Smooth muscle cell (in vitro differentiated cells): ENCODE measurements at regions not wholly inside any gene's neighbourhood (a gene's known extent, or its start where the extent isn't known, plus 50 kb on each side); places are given as distances from the start of the nearest gene placed in this dataset.

Source experiments
- DNase-seq: peaks from one replicate; lab custom pipeline; 2025; ENCODE audit not compliant: unreplicated experiment; lab: John Stamatoyannopoulos, UW
- H2AFZ ChIP-seq: fragments of 200-600 bp; sonication (generic); 2 replicates; pipeline ENCODE4 v1.6.0; 2016; ENCODE audit warnings: antibody characterized with exemption, low read depth, mild to moderate bottlenecking
- H3F3A ChIP-seq: fragments of 200-600 bp; sonication (generic); 2 replicates; pipeline ENCODE4 v1.6.0; 2017; ENCODE audit warnings: antibody characterized with exemption, low read depth
- H3K27ac ChIP-seq: fragments of 200-600 bp; sonication (generic); 2 replicates; pipeline ENCODE4 v1.5.1; 2016; ENCODE audit warnings: low read depth, mild to moderate bottlenecking
- H3K27me3 ChIP-seq: fragments of 200-600 bp; sonication (generic); 2 replicates; pipeline ENCODE4 v1.6.1; 2016; ENCODE audit warnings: low read depth, mild to moderate bottlenecking
- H3K36me3 ChIP-seq: fragments of 200-600 bp; sonication (generic); 2 replicates; pipeline ENCODE4 v1.5.1; 2016; ENCODE audit warnings: low read depth
- H3K4me1 ChIP-seq: fragments of 200-600 bp; sonication (generic); 2 replicates; pipeline ENCODE4 v1.5.1; 2016; ENCODE audit warnings: low read depth
- H3K4me2 ChIP-seq: fragments of 200-600 bp; sonication (generic); 2 replicates; pipeline ENCODE4 v1.6.0; 2016; ENCODE audit warnings: mild to moderate bottlenecking
- H3K4me3 ChIP-seq: fragments of 200-600 bp; sonication (generic); 2 replicates; pipeline ENCODE4 v1.5.1; 2016; ENCODE audit warnings: mild to moderate bottlenecking
- H3K79me2 ChIP-seq: fragments of 200-600 bp; sonication (generic); 2 replicates; pipeline ENCODE4 v1.6.0; 2016; ENCODE audit warnings: low read depth, mild to moderate bottlenecking
- H3K9ac ChIP-seq: fragments of 200-600 bp; sonication (generic); 2 replicates; pipeline ENCODE4 v1.6.0; 2016; ENCODE audit warnings: low read depth
- H3K9me3 ChIP-seq: fragments of 200-600 bp; sonication (generic); replicated peaks from 2 replicates; pipeline ENCODE4 v1.5.1; 2016; ENCODE audit warnings: low read depth
- H4K20me1 ChIP-seq: fragments of 200-600 bp; sonication (generic); 2 replicates; pipeline ENCODE4 v1.6.0; 2016; ENCODE audit warnings: low read depth
- WGBS: methylation state at CpG from one replicate; pipeline ENCODE4 v1.1.7; 2016; ENCODE audit warnings: low lambda C conversion rate; 5-methylcytosine and 5-hydroxymethylcytosine counted together
- TF ChIP-seq, protein P1 (sequence below): fragments of 200-600 bp; sonication (generic); IDR thresholded peaks from 2 replicates; pipeline ENCODE4 v1.5.1; 2017; ENCODE audit warnings: borderline replicate concordance, mild to moderate bottlenecking, antibody characterized with exemption; ENCODE audit not compliant: insufficient read depth, poor library complexity, severe bottlenecking

GRCh38 chr18:51523671-51524070, 326.2 kb upstream of the MEX3C start:
- H3K4me1 ChIP-seq, result no peaks in the 10 kb centered on the region
- no peaks in the 10 kb centered on the region for H3K27me3 ChIP-seq
- H3K9me3 ChIP-seq, result no peaks in the 10 kb centered on the region
- H2AFZ ChIP-seq, result no peak overlapping the region
- H3K36me3 ChIP-seq, result no peaks in the 10 kb centered on the region
- no peaks in the 10 kb centered on the region for H4K20me1 ChIP-seq
- H3K9ac ChIP-seq, result no peak overlapping the region
- no peak overlapping the region for H3K4me2 ChIP-seq
- H3F3A ChIP-seq, result no peaks in the 10 kb centered on the region
- DNase-seq, result no peak
- WGBS, result 71% methylated on average over 3 of the region's 3 CpGs
- H3K79me2 ChIP-seq, result no peaks in the 10 kb centered on the region
- H3K4me3 ChIP-seq, result no peak overlapping the region
- TF ChIP-seq, protein P1, sequence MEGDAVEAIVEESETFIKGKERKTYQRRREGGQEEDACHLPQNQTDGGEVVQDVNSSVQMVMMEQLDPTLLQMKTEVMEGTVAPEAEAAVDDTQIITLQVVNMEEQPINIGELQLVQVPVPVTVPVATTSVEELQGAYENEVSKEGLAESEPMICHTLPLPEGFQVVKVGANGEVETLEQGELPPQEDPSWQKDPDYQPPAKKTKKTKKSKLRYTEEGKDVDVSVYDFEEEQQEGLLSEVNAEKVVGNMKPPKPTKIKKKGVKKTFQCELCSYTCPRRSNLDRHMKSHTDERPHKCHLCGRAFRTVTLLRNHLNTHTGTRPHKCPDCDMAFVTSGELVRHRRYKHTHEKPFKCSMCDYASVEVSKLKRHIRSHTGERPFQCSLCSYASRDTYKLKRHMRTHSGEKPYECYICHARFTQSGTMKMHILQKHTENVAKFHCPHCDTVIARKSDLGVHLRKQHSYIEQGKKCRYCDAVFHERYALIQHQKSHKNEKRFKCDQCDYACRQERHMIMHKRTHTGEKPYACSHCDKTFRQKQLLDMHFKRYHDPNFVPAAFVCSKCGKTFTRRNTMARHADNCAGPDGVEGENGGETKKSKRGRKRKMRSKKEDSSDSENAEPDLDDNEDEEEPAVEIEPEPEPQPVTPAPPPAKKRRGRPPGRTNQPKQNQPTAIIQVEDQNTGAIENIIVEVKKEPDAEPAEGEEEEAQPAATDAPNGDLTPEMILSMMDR, result no peak
- no peak overlapping the region for H3K27ac ChIP-seq

DNA sequence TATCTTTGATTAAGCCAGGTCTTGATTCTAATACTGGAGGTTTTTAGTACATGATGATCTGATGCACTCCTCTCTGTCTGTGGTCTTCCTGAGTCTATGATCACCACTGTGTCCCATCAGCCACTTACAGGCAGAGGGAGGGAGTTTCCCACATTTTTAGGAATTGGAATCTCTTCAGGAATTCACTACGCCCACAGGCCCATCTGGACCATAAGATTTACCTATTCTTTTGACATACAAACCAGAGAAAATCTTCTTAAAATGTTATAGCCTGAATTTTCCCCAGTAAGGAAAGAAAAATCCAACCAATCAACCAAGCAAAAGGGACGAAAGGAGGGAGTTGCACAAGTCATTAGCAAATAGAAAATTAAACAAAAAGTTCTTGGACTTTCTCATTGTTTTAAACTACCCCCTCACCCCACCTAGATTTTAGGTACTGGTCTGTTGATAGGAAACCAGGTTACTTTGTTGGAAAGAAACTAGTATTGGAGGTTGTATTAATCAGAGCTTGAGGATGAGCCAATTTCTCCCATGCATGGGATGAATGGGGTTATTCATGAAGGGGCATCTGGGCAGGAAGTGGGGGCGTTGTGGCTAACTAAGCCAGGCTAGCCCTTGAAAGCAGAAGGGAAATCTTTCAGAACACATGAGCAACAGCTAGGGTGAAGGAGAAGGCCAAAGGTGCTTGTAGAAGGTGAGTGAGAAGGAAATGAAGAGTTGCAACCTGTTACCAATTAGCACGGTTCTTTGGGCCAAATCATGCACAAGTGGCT, 328.2 kb upstream of the MEX3C start:
- Histone ChIP-seq H3K9me3 (no peaks in the 10 kb centered on the region), H3K79me2 (no peaks in the 10 kb centered on the region), H3K4me1 (no peaks in the 10 kb centered on the region), H3K4me3 (no peak overlapping the region), H2AFZ (no peak overlapping the region), H4K20me1 (no peaks in the 10 kb centered on the region), H3K27ac (no peak overlapping the region), H3F3A (no peaks in the 10 kb centered on the region), H3K4me2 (no peak overlapping the region), H3K27me3 (no peaks in the 10 kb centered on the region), H3K36me3 (no peaks in the 10 kb centered on the region), H3K9ac (no peak overlapping the region)
- no peak for DNase-seq
- 90% methylated on average over 4 of the region's 4 CpGs for WGBS
- TF ChIP-seq, protein P1, result no peak

DNA sequence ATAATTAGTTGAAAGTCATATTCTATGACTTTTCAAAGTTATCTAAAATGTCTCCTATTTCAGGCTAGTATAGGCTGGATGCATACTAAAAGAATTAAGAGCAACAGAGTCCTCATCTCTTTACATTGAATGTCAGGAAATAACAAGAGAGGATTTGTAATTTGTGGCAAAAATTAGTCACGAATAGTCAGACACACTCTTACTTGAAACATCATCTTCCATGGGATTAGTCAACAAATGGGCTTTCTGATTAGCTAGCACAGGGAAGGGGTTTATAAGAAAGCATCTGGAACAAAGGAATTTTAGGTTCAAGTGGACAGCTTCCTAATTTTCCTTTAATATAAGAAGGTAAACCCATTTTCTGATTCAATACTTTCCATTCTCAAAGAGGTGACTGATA, 330.3 kb upstream of the MEX3C start:
- Histone ChIP-seq H3K27ac (no peak overlapping the region), H3K9me3 (no peaks in the 10 kb centered on the region), H3K4me1 (no peaks in the 10 kb centered on the region), H3K9ac (no peak overlapping the region), H3K4me3 (no peak overlapping the region), H3K36me3 (no peaks in the 10 kb centered on the region), H3K79me2 (no peaks in the 10 kb centered on the region), H4K20me1 (no peaks in the 10 kb centered on the region), H3F3A (no peaks in the 10 kb centered on the region), H3K27me3 (no peaks in the 10 kb centered on the region), H2AFZ (no peak overlapping the region), H3K4me2 (no peak overlapping the region)
- TF ChIP-seq, protein P1, result no peak
- no peak for DNase-seq
- WGBS, result 64% methylated on average over 1 of the region's 1 CpG

DNA sequence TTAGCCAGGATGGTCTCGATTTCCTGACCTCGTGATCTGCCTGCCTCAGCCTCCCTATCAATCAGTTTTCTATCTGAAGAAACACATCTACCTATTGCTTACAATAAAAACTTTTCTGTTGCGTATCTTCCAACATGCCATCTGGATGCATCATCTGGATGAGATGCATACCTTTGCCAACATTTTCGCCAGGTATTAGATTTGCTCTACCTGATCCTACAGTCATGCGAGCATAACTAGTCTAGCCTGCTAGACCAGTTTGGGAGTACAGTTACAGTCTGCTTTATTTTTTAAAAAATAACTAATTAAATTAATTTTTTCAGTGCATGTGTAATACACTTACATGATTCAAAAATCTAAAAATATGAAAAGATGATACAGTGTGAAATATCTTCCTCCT, 334.0 kb upstream of the MEX3C start:
- H2AFZ ChIP-seq, result no peak overlapping the region
- WGBS, result 80% methylated on average over 5 of the region's 5 CpGs
- H3K9me3 ChIP-seq, result no peaks in the 10 kb centered on the region
- no peaks in the 10 kb centered on the region for H3K27me3 ChIP-seq
- H3K4me3 ChIP-seq, result no peak overlapping the region
- H3K4me2 ChIP-seq, result no peak overlapping the region
- no peaks in the 10 kb centered on the region for H3K36me3 ChIP-seq
- TF ChIP-seq, protein P1, result no peak
- H3K9ac ChIP-seq, result no peak overlapping the region
- no peaks in the 10 kb centered on the region for H3K4me1 ChIP-seq
- DNase-seq, result no peak
- H4K20me1 ChIP-seq, result no peaks in the 10 kb centered on the region
- H3K27ac ChIP-seq, result peak overlapping the region; percentile 23
- no peaks in the 10 kb centered on the region for H3K79me2 ChIP-seq
- no peaks in the 10 kb centered on the region for H3F3A ChIP-seq
